Mesothelial cell of epicardium (in vitro differentiated cells): ENCODE measurements at regions not wholly inside any gene's neighbourhood (a gene's known extent, or its start where the extent isn't known, plus 50 kb on each side); places are given as distances from the start of the nearest gene placed in this dataset.

Experiments
- DNase-seq, 2 experiments: peaks; one replicate each; pipeline ENCODE4 v3.0.0; 2021; ENCODE audit warnings: low spot score in 2 of 2; ENCODE audit not compliant: unreplicated experiment in 2 of 2
- H3K27ac Mint-ChIP-seq: 2 replicates; pipeline ENCODE4 v1.8.0; 2021; ENCODE audit warnings: mixed read lengths
- H3K27me3 Mint-ChIP-seq: 2 replicates; pipeline ENCODE4 v1.8.0; 2021; ENCODE audit warnings: low read depth, mixed read lengths
- H3K36me3 Mint-ChIP-seq: 2 replicates; pipeline ENCODE4 v1.8.0; 2021; ENCODE audit warnings: mixed read lengths
- H3K4me1 Mint-ChIP-seq: 2 replicates; pipeline ENCODE4 v1.8.0; 2021; ENCODE audit warnings: mixed read lengths
- H3K4me3 Mint-ChIP-seq: 2 replicates; pipeline ENCODE4 v1.8.0; 2021; ENCODE audit warnings: mild to moderate bottlenecking, moderate library complexity, mixed read lengths
- H3K9me3 Mint-ChIP-seq: 2 replicates; pipeline ENCODE4 v1.8.0; 2021; ENCODE audit warnings: mixed read lengths
- TF ChIP-seq, protein P1 (sequence below): fragments of 200-600 bp; sonication (generic); IDR thresholded peaks from one replicate; pipeline ENCODE4 v1.5.0; 2021; ENCODE audit warnings: antibody characterized with exemption; ENCODE audit not compliant: unreplicated experiment

DNA sequence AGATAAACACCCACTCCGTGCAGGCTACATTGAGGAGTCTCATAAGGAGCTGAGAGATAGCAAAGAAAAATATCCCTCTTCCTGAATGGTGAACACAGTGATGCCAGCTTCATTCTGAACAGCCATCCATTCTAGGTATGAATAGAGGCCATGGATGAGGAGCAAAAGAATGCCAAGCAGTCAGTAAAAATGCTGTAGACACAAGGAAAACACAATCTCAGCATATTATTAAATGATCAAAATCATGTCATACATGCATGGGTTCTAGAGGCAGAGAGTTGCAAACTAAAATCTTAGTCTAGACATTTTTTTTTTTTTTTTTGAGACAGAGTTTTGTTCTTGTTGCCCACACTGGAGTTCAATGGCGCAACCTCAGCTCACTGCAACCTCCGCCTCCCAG, 313.0 kb downstream of the SOX9 start:
- Mint-ChIP-seq H3K27ac (no peak overlapping the region), H3K9me3 (peaks cover 3% of the 10 kb centered on the region), H3K27me3 (no peaks in the 10 kb centered on the region), H3K36me3 (no peaks in the 10 kb centered on the region), H3K4me3 (no peak overlapping the region), H3K4me1 (peaks cover 40% of the 10 kb centered on the region)
- TF ChIP-seq, protein P1, sequence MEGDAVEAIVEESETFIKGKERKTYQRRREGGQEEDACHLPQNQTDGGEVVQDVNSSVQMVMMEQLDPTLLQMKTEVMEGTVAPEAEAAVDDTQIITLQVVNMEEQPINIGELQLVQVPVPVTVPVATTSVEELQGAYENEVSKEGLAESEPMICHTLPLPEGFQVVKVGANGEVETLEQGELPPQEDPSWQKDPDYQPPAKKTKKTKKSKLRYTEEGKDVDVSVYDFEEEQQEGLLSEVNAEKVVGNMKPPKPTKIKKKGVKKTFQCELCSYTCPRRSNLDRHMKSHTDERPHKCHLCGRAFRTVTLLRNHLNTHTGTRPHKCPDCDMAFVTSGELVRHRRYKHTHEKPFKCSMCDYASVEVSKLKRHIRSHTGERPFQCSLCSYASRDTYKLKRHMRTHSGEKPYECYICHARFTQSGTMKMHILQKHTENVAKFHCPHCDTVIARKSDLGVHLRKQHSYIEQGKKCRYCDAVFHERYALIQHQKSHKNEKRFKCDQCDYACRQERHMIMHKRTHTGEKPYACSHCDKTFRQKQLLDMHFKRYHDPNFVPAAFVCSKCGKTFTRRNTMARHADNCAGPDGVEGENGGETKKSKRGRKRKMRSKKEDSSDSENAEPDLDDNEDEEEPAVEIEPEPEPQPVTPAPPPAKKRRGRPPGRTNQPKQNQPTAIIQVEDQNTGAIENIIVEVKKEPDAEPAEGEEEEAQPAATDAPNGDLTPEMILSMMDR: no peak
- DNase-seq: no peak

DNA sequence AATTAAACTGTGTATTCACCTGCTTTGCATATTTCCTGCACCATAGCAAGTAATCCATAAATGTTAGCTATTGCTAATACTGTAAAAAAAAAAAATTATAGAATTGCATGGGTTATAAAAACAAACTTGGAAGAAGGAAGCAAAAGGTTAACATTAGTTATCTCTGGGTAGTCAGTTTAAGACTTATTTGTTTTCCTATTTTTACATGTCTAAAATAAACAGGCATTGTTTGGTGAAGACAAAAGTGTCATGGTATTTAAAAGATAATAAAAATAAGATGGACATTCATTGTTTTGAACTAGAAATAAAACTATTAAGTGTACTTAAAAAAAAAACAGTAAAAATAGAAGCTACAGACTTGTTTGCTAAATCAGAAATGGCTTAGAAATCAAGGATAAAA, 313.8 kb downstream of the SOX9 start:
- peaks cover 4% of the 10 kb centered on the region for H3K9me3 Mint-ChIP-seq
- H3K36me3 Mint-ChIP-seq: peaks cover under 1% of the 10 kb centered on the region
- no peak overlapping the region for H3K27ac Mint-ChIP-seq
- DNase-seq: no peak
- H3K4me3 Mint-ChIP-seq: no peak overlapping the region
- TF ChIP-seq, protein P1: no peak
- H3K27me3 Mint-ChIP-seq: no peaks in the 10 kb centered on the region
- peaks cover 33% of the 10 kb centered on the region for H3K4me1 Mint-ChIP-seq

DNA sequence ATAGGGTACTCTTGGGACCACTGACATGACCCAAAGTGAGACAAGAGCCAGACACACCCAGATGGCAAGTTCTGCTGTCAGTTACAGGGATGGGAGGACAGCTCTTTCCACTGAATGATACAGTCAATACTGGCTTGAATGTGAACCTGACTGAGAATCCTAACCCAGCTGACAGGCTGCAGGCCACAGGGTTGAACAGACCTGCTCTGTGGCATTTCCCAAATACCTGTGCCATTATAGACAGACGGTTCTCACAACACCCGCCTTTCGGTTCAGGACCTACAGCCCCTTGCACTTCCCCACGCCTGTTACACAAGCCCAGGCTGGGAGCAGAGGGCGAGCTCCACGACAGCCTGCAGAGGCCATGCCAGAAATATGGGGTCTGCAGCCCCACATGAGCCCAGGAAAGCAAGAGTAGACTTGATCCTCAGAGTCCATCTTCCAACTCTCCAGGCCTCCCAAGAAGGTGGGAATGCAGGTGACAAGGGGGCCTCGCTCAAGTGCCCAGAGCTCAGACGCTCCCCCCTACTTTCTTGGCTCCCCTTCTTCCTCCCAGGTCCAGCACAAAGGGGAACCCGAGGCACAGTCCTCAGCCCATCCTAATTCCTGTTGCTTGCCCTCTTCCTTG, 314.3 kb downstream of the SOX9 start:
- peak overlapping the region; percentile 77 for H3K27ac Mint-ChIP-seq

DNA sequence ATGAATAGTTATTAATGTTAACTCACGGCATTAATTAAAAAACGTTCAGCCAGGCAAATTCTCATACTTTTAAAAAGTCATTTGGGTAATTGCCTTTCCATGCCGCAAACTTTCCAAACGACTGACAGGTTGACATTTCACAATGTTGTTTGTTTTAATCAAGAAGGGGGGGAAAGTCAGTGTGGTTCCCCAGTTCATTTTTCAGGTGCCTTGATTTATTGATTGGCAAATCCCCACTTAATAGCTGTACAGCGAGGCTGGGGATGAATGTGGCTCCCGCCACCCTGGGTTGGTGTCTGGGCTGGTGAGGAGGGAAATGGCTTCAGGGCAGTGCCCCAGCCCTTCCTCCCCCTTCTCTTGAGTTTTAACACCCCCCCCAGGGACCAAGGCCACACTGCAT, 318.0 kb downstream of the SOX9 start:
- peaks cover 9% of the 10 kb centered on the region for H3K36me3 Mint-ChIP-seq
- TF ChIP-seq, protein P1: no peak
- H3K4me1 Mint-ChIP-seq: peaks cover 12% of the 10 kb centered on the region

More for the DNA sequence above, 314.3 kb downstream of the SOX9 start:
- Mint-ChIP-seq H3K27me3 (no peaks in the 10 kb centered on the region), H3K36me3 (peaks cover 5% of the 10 kb centered on the region), H3K4me1 (peaks cover 33% of the 10 kb centered on the region), H3K4me3 (no peak overlapping the region), H3K9me3 (peaks cover 8% of the 10 kb centered on the region)
- TF ChIP-seq, protein P1: no peak
- no peak for DNase-seq

DNA sequence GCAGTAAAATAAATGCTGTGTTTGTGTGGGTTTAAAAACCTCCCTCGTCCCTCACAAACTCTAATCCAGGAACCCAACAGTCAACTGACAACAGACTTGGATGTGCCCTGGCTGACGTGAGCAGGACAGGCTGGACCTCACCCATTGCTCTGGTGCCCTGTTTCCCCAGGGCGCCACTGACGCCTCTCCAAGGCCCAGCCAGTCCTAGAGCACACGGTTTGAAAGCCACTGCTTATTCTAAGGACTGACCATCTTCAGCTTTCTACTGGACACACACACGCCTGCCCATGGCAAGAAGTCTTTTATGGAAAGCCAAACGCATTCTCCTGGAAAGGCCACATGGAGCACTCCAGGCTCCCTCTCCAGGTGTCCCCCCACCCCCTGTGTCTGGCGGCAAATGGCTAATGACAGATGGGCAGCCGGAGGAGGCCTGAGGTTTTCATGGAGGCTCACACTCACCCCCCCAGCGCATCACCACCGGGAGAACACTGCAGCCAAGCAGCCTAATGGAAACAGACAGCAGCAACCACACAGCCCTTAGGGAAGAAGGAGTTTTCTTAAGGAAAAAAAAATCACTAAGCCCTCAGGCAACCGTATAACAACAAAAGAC, 319.2 kb downstream of the SOX9 start:
- H3K27ac Mint-ChIP-seq: no peak overlapping the region
- H3K27me3 Mint-ChIP-seq: no peaks in the 10 kb centered on the region
- H3K4me1 Mint-ChIP-seq: peaks cover 8% of the 10 kb centered on the region
- no peak overlapping the region for H3K4me3 Mint-ChIP-seq
- peaks cover 8% of the 10 kb centered on the region for H3K9me3 Mint-ChIP-seq
- peaks cover 9% of the 10 kb centered on the region for H3K36me3 Mint-ChIP-seq
- TF ChIP-seq, protein P1: no peak
- DNase-seq: no peak

More for the DNA sequence above, 318.0 kb downstream of the SOX9 start:
- Mint-ChIP-seq H3K27me3 (no peaks in the 10 kb centered on the region), H3K9me3 (peaks cover 8% of the 10 kb centered on the region), H3K4me3 (no peak overlapping the region), H3K27ac (no peak overlapping the region)
- DNase-seq: no peak
